Lower leg skin (tissue), 4 donors: ENCODE measurements at regions not wholly inside any gene's neighbourhood (a gene's known extent, or its start where the extent isn't known, plus 50 kb on each side); places are given as distances from the start of the nearest gene placed in this dataset.

Experiments used
- DNase-seq, 2 donors: peaks; one replicate each; pipeline ENCODE4 v3.0.0-alpha.2; 2019; ENCODE audit warnings: low spot score in 2 of 2
- H3K4me3 ChIP-seq: fragments of 200-600 bp; sonication (generic); 2 replicates; pipeline ENCODE4 v1.5.1; 2017; ENCODE audit warnings: mild to moderate bottlenecking, low read depth; ENCODE audit not compliant: poor library complexity, severe bottlenecking
- CTCF ChIP-seq, 3 donors: fragments of 450-650 bp; IDR thresholded peaks; one replicate each; pipeline ENCODE4 v1.5.1; 2016; ENCODE audit warnings: antibody characterized with exemption in 3 of 3, mild to moderate bottlenecking in 3 of 3, moderate library complexity in 2 of 3
- POLR2A ChIP-seq, 2 donors: fragments of 450-650 bp; IDR thresholded peaks; one replicate each; pipeline ENCODE4 v1.6.1; 2016 to 2017; ENCODE audit warnings: antibody characterized with exemption in 2 of 2, mild to moderate bottlenecking in 1 of 2, moderate library complexity in 1 of 2
- WGBS, 2 donors: methylation state at CpG; one replicate each; pipeline ENCODE4 v1.1.5; 2018; 5-methylcytosine and 5-hydroxymethylcytosine counted together
- intact Hi-C: fragments of 100-400 bp; cut with DNase I; formaldehyde crosslinking; loops from one replicate; pipeline ENCODE4 v1.15.0; 2023; ENCODE audit warnings: low total_unique reads

- intact Hi-C loops = no loop called here
- TF ChIP-seq CTCF (IDR thresholded peaks at IDR 0.05) (no peak), POLR2A (IDR thresholded peaks at IDR 0.05) (no peak)
- DNase-seq = no peak
- WGBS, 2 donors = 76% methylated on average over 9 of the region's 9 CpGs
- H3K4me3 ChIP-seq = no peak overlapping the region
Measured at GRCh38 chr3:8298021-8298954, 203.3 kb upstream of the LMCD1 start.

- H3K4me3 ChIP-seq = no peak overlapping the region
- intact Hi-C loops = no loop called here
- no peak for DNase-seq
- no peak for TF ChIP-seq POLR2A (IDR thresholded peaks at IDR 0.05)
- no peak for TF ChIP-seq CTCF (IDR thresholded peaks at IDR 0.05)
- 23 to 27% methylated on average over 7 of the region's 7 CpGs for WGBS, 2 donors
Measured at GRCh38 chr3:8301977-8302735, 199.5 kb upstream of the LMCD1 start.

GRCh38 chr3:8303466-8303865 lies 198.2 kb upstream of the LMCD1 start:
- TF ChIP-seq CTCF (IDR thresholded peaks at IDR 0.05) (no peak), POLR2A (IDR thresholded peaks at IDR 0.05) (no peak)
- WGBS, 2 donors = 79 to 90% methylated on average over 1 of the region's 1 CpG
- intact Hi-C loops = no loop called here
- no peak for DNase-seq
- H3K4me3 ChIP-seq = no peak overlapping the region

- no peak overlapping the region for H3K4me3 ChIP-seq
- intact Hi-C loops = no loop called here
- TF ChIP-seq POLR2A (IDR thresholded peaks at IDR 0.05) = no peak
- TF ChIP-seq CTCF (IDR thresholded peaks at IDR 0.05) = no peak
Measured at GRCh38 chr3:8305371-8305770, 196.3 kb upstream of the LMCD1 start.

GRCh38 chr3:8307545-8308110 lies 194.0 kb upstream of the LMCD1 start:
- intact Hi-C loops = no loop called here
- TF ChIP-seq POLR2A (IDR thresholded peaks at IDR 0.05) (no peak), CTCF (IDR thresholded peaks at IDR 0.05) (no peak)
- DNase-seq = no peak
- H3K4me3 ChIP-seq = no peak overlapping the region

More at GRCh38 chr3:8305371-8305770, 196.3 kb upstream of the LMCD1 start:
- no peak for DNase-seq
- WGBS, 2 donors = 39 to 42% methylated on average over 1 of the region's 1 CpG
